ENCODE measurements at regions not wholly inside any gene's neighbourhood (a gene's known extent, or its start where the extent isn't known, plus 50 kb on each side); places are given as distances from the start of the nearest gene placed in this dataset.
"Not testable (repeated sequence)": the region's sequence is repeated elsewhere in the genome, so short reads cannot be mapped to it uniquely, and the experiment has no call there.

DNA sequence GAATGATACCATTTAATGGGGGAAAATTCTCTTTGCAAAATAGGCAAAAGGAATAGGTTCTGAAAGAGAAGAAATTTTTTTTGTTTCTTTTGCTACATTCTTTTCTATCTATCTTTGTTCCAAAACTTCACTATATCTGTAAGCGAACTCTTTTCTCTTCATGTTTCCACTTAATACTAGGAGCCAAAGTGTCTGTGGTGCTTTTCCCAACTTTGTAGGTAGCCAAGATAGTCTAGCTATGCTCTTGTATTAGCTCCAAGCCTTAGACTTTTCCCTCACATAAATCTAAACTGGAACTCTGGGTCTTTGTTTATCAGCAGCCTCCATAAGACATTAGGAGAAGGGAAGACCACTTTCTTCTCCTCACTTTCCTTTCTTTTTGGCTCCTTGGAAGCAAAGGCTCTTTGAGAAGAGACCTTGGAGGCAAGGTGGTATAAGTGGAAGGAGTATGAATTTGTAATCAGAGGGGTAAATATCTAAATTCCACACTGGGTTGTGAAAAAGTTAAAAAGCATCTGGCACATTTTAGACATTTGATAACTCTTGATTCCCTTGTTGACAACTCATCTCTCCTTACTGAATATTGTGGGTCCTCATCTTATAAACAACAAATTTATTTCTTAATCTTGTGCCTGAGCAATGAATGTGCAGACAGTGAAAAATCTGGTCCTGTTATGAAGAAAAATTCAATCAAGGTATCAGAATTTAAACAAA, 130.0 kb downstream of the EHF start:
- DNase-seq = no peak

DNA sequence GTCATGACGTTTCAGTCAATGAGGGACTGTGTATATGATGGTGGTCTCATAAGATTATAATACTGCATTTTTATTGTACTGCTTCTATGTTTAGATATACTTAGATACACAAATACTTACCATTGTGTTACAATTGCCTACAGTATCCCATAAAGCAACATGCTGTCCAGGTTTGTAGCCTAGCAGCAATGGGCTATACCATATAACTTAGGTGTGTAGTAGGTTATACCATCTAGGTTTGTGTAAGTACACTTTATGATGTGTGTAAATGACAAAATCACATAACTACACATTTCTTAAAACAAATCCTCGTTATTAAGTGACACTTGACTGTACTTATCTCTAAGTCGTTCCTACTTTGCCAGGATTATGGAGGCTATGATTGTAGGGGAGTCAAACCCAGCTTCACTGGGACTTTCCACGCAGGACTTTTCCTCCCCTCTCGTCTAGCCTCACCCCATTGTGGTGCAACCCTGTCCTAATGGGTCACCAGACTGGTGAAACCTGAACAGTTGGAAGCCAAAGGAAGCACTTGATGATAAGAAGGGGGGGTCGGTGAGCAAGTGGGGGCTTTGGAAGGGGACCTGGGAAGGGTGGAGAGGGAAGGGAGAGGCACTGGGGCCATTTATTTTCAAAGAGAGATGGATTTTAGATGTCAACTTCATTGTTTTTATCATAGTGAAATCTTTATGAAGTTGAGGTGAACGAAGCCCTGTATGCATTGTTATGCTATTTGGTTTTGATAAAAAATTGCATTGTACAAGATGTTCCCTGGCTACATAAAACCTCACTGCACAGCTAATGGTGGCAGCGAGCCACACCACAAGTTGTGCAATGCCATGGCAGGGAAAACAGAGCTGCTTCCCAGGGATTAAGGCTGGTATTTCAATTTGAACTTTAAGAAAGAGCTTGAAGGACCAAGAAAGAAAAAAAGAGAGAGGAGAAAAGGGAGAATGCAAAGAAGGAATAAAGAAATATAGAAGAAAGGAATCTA, 129.1 kb downstream of the EHF start:
- DNase-seq = peak; percentile 15

DNA sequence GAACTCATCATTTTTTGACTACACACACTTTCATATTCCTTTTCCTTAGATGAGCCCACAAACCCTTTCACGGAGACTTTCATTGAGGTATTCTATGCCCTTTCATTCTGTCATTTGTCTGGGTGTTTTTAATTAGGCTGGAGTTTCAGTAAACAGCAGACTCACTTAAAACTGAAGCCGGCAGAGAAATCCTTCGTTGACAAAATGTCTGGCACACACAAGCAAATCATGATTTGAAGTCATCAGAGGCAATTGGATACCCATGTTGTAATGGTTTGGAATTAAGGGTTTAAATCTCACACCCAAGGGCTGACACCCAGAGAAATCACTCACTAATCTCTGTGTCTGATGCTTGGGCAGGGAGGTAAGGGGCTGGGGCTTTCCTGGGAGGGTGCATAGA, 127.1 kb downstream of the EHF start:
- no peak for DNase-seq

DNA sequence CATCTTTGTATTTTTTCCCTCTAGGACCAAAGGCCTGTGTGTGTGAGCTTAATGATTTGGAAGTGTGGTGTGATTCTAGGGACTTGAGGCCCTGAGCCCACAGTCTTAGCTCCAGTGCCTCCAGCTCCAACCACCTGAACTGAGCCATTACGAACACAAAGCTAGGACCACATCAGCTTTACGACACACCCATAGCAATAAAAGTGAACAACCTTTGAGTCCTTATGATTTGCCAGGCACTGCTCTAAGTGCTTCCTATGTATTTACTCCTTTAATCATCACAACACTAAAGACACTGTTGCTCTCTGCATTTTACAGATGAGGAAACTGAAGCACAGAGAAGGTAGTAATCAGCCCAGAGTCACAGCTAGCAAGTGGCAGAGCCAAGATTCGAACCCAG, 126.4 kb downstream of the EHF start:
- no peak for DNase-seq

DNA sequence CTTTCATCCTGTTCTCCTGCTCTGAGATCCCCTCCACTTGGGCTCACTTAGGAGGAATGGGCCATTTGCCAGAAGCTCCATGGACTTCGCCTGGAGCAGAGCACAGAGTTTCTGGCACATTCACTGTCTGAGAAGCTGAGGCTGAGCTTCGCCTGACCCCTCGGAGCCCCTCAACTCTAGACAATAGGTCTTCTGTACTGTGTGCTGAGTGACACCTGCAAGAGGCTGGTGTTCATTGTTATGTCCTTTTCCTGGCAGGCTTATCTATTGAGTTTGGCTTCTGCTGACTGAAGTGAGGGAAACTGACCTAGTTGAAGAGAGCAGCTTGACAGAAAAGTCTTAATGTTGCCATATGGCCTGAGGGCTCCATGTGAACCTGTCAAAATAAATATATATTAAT, 124.3 kb downstream of the EHF start:
- DNase-seq = no peak

DNA sequence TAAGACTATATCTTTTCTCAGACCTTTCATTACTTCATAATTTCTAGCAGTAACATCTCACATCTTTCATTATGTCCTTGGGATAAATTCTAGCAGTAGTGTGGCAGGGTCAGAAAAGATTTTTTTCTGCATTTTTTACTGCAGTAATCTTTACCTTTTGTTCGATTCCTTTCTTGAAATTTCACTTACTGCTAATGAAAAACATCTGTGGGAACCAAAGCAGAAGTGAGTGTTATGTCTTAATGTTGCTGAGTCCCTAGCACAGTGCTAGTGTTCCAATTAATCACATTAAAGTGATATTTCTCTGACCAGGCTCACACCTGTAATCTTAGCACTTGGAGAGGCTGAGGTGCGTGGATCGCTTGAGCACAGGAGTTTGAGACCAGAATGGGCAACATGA, 123.6 kb downstream of the EHF start:
- DNase-seq = no peak

DNA sequence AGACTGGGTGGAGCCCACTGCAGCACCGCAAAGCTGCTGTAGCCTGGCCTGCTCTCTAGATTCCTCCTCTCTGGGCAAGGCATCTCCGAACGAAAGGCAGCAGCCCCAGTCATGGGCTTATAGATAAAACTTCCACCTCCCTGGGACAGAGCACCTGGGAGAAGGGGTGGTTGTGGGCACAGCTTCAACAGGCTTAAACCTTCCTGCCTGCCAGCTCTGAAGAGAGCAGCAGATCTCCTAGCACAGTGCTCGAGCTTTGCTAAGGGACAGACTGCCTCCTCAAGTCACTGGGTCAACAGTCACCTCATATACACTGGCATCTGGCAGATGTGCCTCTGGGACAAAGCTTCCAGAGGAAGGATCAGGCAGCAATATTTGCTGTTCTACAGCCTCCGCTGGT, 117.3 kb downstream of the EHF start:
- no peak for DNase-seq

DNA sequence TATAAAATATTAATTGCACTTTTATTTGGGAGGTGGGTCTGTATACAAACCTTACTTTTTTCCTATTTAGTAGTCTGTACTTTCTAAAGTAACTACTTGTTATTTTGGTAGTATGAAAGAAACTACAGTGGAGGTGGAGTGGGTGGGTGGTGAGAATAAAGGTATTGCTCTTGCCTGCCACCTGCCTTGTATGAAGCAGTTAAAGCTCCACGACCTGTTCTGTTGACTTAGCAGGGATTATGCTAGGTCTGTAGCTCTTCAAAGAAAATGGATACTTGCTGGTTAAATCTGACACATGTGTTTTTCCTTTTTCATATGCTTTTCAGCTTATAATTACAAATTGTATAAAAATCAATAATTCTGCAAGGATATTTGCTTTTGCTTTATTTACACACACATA, 111.9 kb downstream of the EHF start:
- DNase-seq = no peak

DNA sequence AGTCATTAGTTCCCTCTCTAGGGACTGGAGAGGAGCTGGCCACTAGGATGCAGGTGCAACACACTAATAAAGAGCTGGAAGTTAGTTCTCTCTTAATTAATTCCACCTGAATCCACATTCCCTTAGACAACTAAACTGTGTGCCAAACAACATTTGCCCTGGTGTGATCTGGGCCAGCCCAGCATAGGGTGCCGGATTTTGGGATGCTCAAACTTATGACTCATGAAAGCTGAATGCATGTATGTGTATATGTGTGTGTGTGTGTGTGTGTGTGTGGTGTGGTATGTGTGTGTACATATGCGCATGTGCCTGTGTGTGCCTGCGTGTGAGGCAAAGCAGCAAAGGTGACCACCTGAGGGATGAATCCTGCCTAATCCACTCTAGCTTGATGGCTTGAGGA, 110.7 kb downstream of the EHF start:
- no peak for DNase-seq

DNA sequence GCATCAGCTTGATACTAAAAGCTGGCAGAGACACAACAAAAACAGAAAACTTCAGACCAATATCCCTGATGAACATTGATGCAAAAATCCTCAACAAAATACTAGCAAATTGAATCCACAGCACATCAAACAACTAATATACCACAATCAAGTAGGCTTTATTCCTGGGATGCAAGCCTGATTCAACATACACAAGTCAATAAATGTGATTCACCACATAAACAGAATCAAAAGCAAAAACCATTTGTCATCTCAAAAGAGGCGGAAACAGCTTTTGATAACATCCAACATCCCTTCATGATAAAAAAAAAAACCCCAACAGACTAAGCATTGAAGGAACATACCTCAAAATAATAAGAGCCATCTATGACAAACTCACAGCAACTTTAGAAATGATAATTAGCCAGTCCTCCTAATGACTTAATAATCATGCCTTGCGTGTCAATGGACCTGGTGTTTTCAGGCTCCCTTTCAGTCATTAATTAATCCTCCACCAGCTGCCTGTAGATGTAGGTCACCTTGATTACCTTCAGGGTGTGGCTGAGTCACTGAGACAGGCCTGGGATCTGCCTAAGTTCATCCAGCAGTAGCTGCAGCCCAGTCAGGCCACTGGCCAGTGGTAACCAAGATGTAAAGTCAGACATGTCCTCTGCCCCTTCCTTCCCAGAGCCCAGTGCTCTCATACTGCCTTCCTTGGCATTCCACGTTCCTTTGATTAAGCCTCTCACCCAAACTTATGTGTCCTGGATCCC, 109.8 kb downstream of the EHF start:
- DNase-seq = no peak

DNA sequence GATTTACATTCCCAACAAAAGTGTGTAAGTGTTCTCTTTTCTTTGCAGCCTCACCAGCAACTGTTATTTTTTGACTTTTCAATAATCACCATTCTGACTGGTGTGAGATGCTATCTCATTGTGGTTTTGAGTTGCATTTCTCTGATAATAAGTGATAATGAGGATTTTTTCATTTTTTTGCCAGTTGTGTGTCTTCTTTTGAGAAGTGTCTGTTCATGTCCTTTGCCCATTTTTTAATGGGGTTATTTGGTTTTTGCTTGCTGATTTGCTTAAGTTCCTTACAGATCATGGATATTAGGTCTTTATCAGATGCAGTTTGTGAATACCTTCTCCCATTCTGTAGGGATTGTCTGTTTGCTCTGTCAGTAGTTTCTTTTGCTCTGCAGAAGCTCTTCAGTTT, 107.7 kb downstream of the EHF start:
- no peak for DNase-seq

DNA sequence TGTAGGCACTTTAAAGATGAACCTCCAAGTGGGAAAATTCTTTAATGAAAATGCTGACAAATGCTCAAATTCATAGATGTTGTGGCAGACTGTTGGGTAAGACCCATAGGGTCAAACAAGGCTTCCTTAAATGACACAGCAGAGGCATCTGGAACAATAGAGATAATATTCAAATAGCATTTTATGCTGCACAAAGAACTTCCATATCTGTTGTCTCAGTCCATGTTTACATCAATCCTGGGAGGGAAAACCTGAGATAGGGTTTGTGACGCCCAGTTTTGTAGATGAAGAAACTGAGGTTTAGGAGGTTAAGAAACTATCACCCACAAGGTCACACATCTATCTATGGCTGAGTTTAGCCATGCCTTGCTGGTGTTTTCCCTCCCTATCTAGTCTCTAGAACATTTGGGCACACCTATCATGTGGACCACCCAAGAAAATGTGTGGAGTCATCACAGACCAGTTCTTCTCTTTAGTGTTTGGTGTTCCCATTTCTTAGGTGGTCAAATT, 106.4 kb downstream of the EHF start:
- peak; percentile 20 for DNase-seq

DNA sequence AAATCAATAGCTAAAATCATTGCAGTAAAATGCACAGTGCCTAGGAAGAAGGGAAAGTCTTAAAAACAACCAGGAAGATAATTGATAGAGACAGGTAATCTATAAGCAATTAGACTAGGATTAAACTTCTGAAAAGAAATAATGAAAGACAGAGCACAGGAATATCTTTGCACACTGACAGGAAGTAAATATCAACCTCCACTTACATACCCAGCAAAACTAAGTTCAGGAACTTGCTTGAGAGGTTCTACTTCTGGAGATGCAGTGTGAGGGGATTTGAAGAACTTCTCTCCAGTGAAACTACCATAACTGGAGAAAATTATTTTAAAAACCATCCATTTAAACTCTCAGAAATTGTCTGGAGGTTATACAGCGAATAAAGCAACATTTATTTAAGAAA, 104.1 kb downstream of the EHF start:
- DNase-seq = no peak

DNA sequence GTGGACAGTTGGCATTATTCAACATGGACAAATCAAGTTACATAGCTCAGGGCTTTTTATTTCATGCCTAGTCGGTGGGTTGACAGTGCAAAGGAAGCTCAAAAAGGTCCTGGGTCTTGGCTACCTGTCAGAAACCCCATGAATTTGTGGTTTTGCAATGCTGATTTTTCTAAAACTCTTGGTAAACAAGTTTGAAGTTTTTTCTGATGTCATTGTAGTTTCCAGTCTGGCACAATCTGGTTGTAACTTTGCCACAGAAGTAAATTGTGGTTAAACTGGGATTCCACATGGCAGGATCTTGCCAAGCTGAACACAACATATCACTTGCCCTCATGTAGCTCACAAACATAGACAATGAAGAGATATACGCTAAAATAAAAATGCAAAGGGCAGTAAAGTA, 100.8 kb downstream of the EHF start:
- no peak for DNase-seq

DNA sequence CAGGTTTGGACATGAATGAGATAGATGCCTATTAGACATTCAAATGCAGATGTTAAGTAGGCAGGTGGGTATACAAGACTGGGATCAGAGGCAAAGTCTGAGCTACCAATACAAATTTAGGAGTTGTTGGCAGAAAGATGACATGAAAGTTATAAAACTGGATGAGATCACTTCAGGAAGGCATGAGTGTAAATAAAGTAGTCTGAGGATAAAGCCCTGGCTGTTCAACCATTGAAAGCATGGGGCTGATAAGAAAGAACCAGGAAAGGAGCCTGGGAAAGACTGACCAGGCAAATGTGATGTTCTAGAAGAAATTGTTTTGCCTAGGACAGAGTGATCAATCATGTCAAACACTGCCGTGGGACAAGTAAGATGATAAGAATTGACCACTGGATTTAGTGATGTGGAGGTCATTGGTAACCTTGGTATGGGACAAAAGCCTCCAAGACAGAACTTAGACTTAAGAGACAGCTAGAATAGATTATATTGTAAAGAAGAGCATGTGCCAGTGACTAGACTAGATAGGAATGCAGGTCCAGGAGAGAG, 98.5 kb downstream of the EHF start:
- no peak for DNase-seq

DNA sequence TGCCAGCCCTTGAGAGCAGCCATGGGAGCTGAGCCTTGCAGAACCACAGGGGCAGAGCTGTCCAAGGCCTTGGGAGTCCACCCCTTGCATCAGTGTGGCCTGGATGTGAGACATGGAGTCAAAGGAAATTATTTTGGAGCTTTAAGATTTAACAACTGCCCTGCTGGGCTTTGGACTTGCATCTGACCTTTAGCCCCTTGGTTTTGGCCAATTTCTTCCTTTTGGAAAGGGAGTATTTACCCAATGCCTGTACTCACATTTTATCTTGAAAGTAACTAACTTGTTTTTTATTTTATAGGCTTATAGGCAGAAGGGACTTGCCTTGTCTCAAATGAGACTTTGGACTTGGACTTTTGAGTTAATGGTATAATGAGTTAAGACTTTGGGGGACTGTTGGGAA, 92.7 kb downstream of the EHF start:
- not testable (repeated sequence) for DNase-seq

All from hematopoietic multipotent progenitor cell treated with erythropoietin and hydrocortisone succinate and interleukin-3 and kit ligand, for 6 days (in vitro differentiated cells).